ENCODE measurements at regions not wholly inside any gene's neighbourhood (a gene's known extent, or its start where the extent isn't known, plus 50 kb on each side); places are given as distances from the start of the nearest gene placed in this dataset.

GRCh38 chr16:59686405-59686804, 952.3 kb upstream of the GOT2 start:
- TF ChIP-seq SIN3A (IDR thresholded peaks at IDR 0.05; ENCODE audit: borderline replicate concordance, insufficient read depth, low read length), result no peak
- no peak for TF ChIP-seq POLR2AphosphoS5 (IDR thresholded peaks at IDR 0.05; ENCODE audit: low read depth, low read length)
- no peak for TF ChIP-seq REST (IDR thresholded peaks at IDR 0.05; ENCODE audit: insufficient read depth in 1 of 2, low read depth in 2 of 2, low read length in 2 of 2)
- no peak for TF ChIP-seq TAF1 (IDR thresholded peaks at IDR 0.05; ENCODE audit: borderline replicate concordance, insufficient read depth, low read length)
- no peak for TF ChIP-seq FOXP2 (optimal IDR thresholded peaks at IDR 0.05; ENCODE audit: borderline replicate concordance, extremely low read depth, extremely low read length, insufficient read depth)

DNA sequence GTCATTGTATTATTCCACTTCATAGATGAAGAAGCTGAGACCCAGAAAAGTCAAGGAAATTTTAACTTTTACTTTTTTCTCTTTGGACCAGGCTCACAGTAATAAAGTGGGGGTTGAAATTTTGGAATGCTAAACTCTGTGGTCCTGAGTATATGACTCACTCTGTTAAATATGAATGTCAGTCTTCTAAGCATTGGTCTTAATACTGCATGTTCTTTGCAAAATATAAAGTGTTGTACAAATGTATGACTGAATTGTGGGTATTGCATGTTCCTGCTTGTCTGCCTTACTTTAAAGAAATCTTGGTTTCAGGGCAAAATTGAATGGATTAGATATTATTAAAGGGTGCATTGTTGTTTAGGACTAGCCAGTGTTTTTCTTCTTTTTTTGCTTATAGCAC, 950.8 kb upstream of the GOT2 start:
- no peak for TF ChIP-seq TAF1 (IDR thresholded peaks at IDR 0.05; ENCODE audit: borderline replicate concordance, insufficient read depth, low read length)
- no peak for TF ChIP-seq REST (IDR thresholded peaks at IDR 0.05; ENCODE audit: insufficient read depth in 1 of 2, low read depth in 2 of 2, low read length in 2 of 2)
- TF ChIP-seq POLR2AphosphoS5 (IDR thresholded peaks at IDR 0.05; ENCODE audit: low read depth, low read length), result no peak
- no peak for TF ChIP-seq FOXP2 (optimal IDR thresholded peaks at IDR 0.05; ENCODE audit: borderline replicate concordance, extremely low read depth, extremely low read length, insufficient read depth)
- TF ChIP-seq SIN3A (IDR thresholded peaks at IDR 0.05; ENCODE audit: borderline replicate concordance, insufficient read depth, low read length), result no peak

DNA sequence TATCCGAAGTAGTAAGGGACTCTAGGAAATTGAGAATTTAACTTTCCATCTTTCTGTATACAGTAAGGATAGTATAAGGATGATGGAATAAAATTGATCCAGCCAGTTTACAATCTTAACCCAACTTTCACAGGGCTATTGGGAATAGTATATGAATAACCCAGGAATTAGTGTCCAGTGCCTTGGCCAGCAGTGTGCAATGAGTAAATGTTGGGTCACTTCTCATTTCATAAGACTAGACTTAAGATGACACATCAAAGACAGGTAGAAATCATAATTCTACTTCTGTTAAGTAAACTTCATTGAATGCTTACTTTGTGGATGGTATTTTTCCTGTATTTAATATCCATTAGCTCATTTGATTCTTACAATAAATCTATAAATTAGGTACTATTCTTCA, 949.6 kb upstream of the GOT2 start:
- TF ChIP-seq REST (IDR thresholded peaks at IDR 0.05; ENCODE audit: insufficient read depth in 1 of 2, low read depth in 2 of 2, low read length in 2 of 2), result no peak
- TF ChIP-seq TAF1 (IDR thresholded peaks at IDR 0.05; ENCODE audit: borderline replicate concordance, insufficient read depth, low read length), result no peak
- no peak for TF ChIP-seq FOXP2 (optimal IDR thresholded peaks at IDR 0.05; ENCODE audit: borderline replicate concordance, extremely low read depth, extremely low read length, insufficient read depth)
- no peak for TF ChIP-seq SIN3A (IDR thresholded peaks at IDR 0.05; ENCODE audit: borderline replicate concordance, insufficient read depth, low read length)
- TF ChIP-seq POLR2AphosphoS5 (IDR thresholded peaks at IDR 0.05; ENCODE audit: low read depth, low read length), result no peak

DNA sequence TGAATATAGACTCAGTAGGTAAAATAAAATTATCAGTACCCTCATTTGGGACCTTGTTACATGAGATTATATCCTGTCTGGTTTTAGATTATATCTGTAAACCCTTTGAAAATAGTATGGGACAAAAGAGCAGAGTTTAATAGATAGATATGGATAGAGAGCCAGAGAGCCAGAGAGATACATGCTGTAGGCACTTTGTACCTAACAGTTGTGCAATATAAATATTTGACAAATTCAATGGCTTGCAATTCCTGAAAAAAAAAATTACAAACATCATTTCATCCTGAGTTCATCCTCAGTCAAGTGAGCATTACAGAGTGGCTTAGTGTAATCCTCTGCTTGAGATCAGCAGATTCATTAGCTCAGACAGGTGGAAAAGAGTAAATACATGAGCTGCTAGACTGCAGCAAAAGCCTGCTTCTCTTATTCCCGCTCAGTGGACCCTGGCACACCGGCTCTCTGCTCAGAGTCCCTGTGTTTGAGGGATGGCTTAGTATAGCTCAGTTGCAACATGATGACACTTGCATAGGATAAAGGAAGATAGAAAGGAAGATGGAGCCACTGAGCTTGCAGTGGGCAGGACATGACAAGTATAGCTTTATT, 931.6 kb upstream of the GOT2 start:
- no peak for TF ChIP-seq TAF1 (IDR thresholded peaks at IDR 0.05; ENCODE audit: borderline replicate concordance, insufficient read depth, low read length)
- TF ChIP-seq REST (IDR thresholded peaks at IDR 0.05; ENCODE audit: insufficient read depth in 1 of 2, low read depth in 2 of 2, low read length in 2 of 2), result no peak
- no peak for TF ChIP-seq SIN3A (IDR thresholded peaks at IDR 0.05; ENCODE audit: borderline replicate concordance, insufficient read depth, low read length)
- TF ChIP-seq FOXP2 (optimal IDR thresholded peaks at IDR 0.05; ENCODE audit: borderline replicate concordance, extremely low read depth, extremely low read length, insufficient read depth), result no peak
- no peak for TF ChIP-seq POLR2AphosphoS5 (IDR thresholded peaks at IDR 0.05; ENCODE audit: low read depth, low read length)

Data from PFSK-1 (cell line).